Gastrocnemius medialis (tissue), 4 donors: ENCODE measurements at regions not wholly inside any gene's neighbourhood (a gene's known extent, or its start where the extent isn't known, plus 50 kb on each side); places are given as distances from the start of the nearest gene placed in this dataset.

Experiments
- ATAC-seq, 2 donors: fragments of 150-250 bp; one replicate each; pipeline ENCODE4 v1.9.1; 2016
- DNase-seq, 2 donors: peaks; one replicate each; pipeline ENCODE4 v3.0.0-alpha.2; 2019
- H3K27ac ChIP-seq, 4 donors: fragments of 200-600 bp; sonication (generic); 1 replicate in 1 of 4; 2 replicates in 3 of 4; pipeline ENCODE4 v1.5.1; 2016 to 2018; ENCODE audit warnings: mild to moderate bottlenecking in 2 of 4, moderate library complexity in 1 of 4
- H3K27me3 ChIP-seq, 3 donors: fragments of 200-600 bp; sonication (generic) in 2 of 3; 1 replicate in 1 of 3; 2 replicates in 2 of 3; pipeline versions ENCODE4 v1.5.1 to v1.6.0; 2016 to 2019; ENCODE audit warnings: mild to moderate bottlenecking in 1 of 3, moderate library complexity in 1 of 3
- H3K36me3 ChIP-seq, 2 donors: fragments of 200-600 bp; sonication (generic) in 1 of 2; one replicate each; pipeline ENCODE4 v1.5.1; 2017 to 2018
- H3K4me1 ChIP-seq, 2 donors: fragments of 200-600 bp; sonication (generic) in 1 of 2; one replicate each; pipeline ENCODE4 v1.5.1; 2016 to 2017; ENCODE audit warnings: mild to moderate bottlenecking in 2 of 2
- H3K4me3 ChIP-seq, 4 donors: fragments of 200-600 bp; sonication (generic) in 3 of 4; 1 replicate in 1 of 4; 2 replicates in 3 of 4; pipeline ENCODE4 v1.5.1; 2016 to 2019; ENCODE audit warnings: mild to moderate bottlenecking in 2 of 4
- H3K9me3 ChIP-seq, 3 donors: fragments of 200-600 bp; sonication (generic) in 2 of 3; 1 replicate in 1 of 3; 2 replicates in 2 of 3; pipeline ENCODE4 v1.5.1; 2016 to 2019
- CTCF ChIP-seq, 5 experiments: fragments of 450-650 bp in 3 of 5; fragments of 200-600 bp in 2 of 5; sonication (generic) in 2 of 5; IDR thresholded peaks in 4 of 5; conservative IDR thresholded peaks in 1 of 5; 1 replicate in 4 of 5; 2 replicates in 1 of 5; pipeline ENCODE4 v1.5.1; 2016 to 2019; ENCODE audit warnings: antibody characterized with exemption in 5 of 5, mild to moderate bottlenecking in 3 of 5, moderate library complexity in 3 of 5
- POLR2A ChIP-seq, 2 donors: fragments of 450-650 bp; IDR thresholded peaks; one replicate each; pipeline ENCODE4 v1.6.1; 2017; ENCODE audit warnings: antibody characterized with exemption in 2 of 2, mild to moderate bottlenecking in 2 of 2, moderate library complexity in 2 of 2
- in situ Hi-C, 4 donors: fragments of 200-750 bp; cut with MboI; loops; one replicate each; pipeline versions ENCODE4 v1.15.0 to v1.8.0; 2017; ENCODE audit warnings: low sequenced_read_pairs in 4 of 4
- intact Hi-C: fragments of 100-400 bp; cut with DNase I; formaldehyde crosslinking; loops from one replicate; pipeline ENCODE4 v1.15.1; 2023; ENCODE audit warnings: low total_unique reads

DNA sequence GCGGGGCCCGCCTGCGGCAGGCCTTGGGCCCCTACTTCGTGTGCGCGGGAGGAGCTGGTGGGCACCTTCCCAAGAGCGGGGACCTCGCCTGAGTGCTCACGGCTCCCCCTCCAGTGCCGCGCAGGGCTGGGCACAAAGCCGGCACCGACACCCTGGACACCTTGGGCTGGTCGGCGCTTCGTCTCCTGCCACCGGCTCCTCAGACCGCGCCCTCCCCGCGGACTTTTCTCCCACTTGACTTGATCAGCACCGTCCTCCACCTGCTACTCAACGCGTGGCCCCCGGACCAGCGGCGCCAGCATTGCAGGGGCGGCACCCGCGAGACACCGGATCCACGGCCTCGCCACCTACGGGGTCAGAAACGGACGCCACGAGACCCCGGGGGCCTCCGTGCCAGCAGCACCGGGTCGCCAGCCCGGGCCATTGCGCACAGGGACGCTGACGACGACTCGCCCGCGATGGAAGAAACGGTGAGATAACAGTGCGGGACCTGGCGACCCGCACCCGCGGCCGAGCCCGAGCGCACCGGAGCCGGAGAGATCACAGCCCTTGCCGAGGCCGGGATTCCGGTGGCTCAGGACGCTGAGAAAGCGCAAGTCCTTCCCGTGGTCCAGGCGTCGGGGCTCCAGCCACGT, 154.2 kb downstream of the DLL1 start:
- no peaks in the 10 kb centered on the region for H3K27me3 ChIP-seq
- no peaks in the 10 kb centered on the region for H3K9me3 ChIP-seq
- in situ Hi-C loops (no loop called here), intact Hi-C loops (no loop called here)
- peak in 1 of 2 donors; percentile 5 for DNase-seq
- H3K4me3 ChIP-seq: peak overlapping the region in 2 of 4 donors; percentile 5 to 33
- H3K36me3 ChIP-seq: no peaks in the 10 kb centered on the region
- peaks cover 16 to 17% of the 10 kb centered on the region in 2 donors for H3K4me1 ChIP-seq
- no peak for TF ChIP-seq POLR2A (IDR thresholded peaks at IDR 0.05)
- TF ChIP-seq CTCF (IDR thresholded peaks at IDR 0.05 in 4 of 5, conservative IDR thresholded peaks at IDR 0.05 in 1 of 5): no peak
- H3K27ac ChIP-seq: peak overlapping the region; percentile 68 to 85 (median 78)
- ATAC-seq: no peak

DNA sequence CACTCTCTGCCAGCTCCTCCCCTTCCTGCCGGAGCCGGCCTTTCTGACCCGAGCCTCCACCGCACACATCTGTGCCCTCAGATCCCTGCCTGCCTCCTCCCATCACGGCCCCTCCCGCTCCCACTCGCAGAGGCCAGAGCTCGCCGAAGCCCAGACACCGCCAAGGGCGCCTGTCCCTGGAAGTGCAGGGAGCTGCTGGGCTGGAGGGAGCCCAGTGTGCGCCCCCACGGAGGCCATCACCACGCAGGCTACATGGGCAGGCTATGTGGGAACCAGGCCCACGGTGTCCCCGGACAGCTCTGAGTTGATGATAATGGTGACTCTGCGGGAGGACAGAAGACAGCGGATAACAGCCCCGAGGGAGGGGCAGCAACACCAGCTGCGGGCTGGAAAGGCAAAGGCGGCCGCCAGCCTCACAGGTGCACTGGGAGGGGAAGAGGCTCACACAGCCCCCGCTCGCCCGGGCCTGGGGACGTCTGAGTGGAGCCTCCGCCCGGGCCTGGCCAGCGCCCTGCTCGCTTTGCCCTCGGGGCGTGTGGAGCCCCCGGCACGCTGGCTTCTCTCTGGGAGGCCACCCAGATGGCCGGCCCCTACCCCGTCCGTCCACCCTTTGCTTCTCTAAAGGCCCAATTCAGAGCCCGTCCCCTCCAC, 154.9 kb downstream of the DLL1 start:
- H3K4me3 ChIP-seq: peak overlapping the region in 2 of 4 donors; percentile 9 to 33
- peak overlapping the region; percentile 38 to 85 (median 78) for H3K27ac ChIP-seq
- H3K27me3 ChIP-seq: no peaks in the 10 kb centered on the region
- intact Hi-C loops (no loop called here), in situ Hi-C loops (no loop called here)
- TF ChIP-seq POLR2A (IDR thresholded peaks at IDR 0.05): peak in 1 of 2 donors; percentile 33
- no peak for TF ChIP-seq CTCF (IDR thresholded peaks at IDR 0.05 in 4 of 5, conservative IDR thresholded peaks at IDR 0.05 in 1 of 5)
- H3K4me1 ChIP-seq: peaks cover 16 to 17% of the 10 kb centered on the region in 2 donors
- H3K36me3 ChIP-seq: no peaks in the 10 kb centered on the region
- H3K9me3 ChIP-seq: no peaks in the 10 kb centered on the region
- DNase-seq (no peak), ATAC-seq (no peak)

DNA sequence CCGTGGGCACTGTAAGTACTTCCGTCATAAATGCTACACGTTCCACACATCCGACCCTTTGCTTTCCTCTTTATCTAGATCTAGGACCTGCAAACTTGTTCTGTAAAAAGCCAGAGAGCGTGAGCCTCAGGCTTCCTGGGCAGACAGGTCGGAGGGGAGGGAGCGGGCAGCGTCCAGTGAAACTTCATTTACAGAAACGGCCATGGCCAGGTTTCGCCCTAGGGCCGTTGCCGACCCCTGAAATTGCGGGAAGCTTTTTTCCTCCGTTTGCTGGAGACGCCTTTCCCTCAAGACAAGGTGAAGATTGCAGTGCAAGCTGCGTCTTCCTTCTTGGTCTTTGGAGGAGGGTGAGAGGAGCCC, 155.4 kb downstream of the DLL1 start:
- peak overlapping the region in 2 of 4 donors; percentile 72 to 85 for H3K27ac ChIP-seq
- in situ Hi-C loops: no loop called here
- H3K9me3 ChIP-seq: no peaks in the 10 kb centered on the region
- H3K4me3 ChIP-seq: peak overlapping the region in 2 of 4 donors; percentile 9 to 33
- intact Hi-C loops: no loop called here
- peaks cover 16 to 17% of the 10 kb centered on the region in 2 donors for H3K4me1 ChIP-seq
- ATAC-seq (no peak), DNase-seq (no peak)
- TF ChIP-seq CTCF (IDR thresholded peaks at IDR 0.05 in 4 of 5, conservative IDR thresholded peaks at IDR 0.05 in 1 of 5): no peak
- no peak for TF ChIP-seq POLR2A (IDR thresholded peaks at IDR 0.05)
- H3K27me3 ChIP-seq: no peaks in the 10 kb centered on the region
- H3K36me3 ChIP-seq: no peaks in the 10 kb centered on the region

DNA sequence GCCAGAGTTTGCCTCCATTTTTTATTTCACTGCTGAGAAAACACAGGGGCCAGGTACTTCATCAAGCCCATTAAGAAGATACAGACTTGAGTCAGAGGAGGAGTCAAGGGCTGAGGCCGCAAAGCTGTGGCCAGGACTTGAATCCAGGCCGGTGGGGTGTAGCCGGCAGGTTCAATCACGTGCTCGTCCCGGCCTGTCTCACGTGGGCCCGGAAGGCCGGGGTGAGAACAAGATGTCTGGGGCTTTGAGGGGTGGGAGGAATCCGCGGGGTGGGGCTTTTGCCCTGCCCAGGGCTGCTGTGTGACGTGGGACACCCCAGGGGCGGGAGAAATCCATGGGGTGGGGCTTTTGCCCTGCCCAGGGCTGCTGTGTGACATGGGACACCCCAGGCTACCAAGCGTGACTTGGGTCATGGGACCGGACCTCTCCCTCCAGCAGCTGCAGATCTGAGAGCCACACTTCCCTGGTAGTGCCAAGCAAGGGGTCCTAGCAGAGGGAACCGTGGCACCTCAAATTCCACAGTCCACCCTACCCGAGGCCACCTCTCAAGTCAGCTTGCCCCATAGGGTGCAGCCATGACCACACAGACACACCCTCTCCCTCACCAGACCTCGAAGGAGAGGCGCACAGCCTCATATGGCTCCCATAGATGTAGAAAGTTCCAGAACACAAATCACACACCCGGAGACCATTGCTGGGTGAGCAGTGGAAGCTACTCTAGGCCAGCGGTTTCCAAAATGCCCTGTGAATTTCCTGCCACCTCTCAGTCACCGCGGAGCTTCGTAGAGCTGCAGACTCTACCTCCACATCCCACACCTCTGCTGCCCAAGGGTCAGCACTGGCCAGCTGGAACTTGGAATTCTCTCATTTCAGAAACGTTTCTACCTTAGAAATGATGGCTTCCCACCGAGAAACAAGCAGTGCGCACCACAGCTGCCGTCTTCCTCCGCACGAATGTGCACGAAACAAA, 156.1 kb downstream of the DLL1 start:
- intact Hi-C loops: no loop called here
- TF ChIP-seq CTCF (IDR thresholded peaks at IDR 0.05 in 4 of 5, conservative IDR thresholded peaks at IDR 0.05 in 1 of 5) (no peak), POLR2A (IDR thresholded peaks at IDR 0.05) (no peak)
- ATAC-seq: no peak
- H3K4me3 ChIP-seq: peak overlapping the region in 1 of 4 donors; percentile 33
- H3K4me1 ChIP-seq: peaks cover 20% of the 10 kb centered on the region in 2 donors
- no peak for DNase-seq
- no peaks in the 10 kb centered on the region for H3K36me3 ChIP-seq
- no peak overlapping the region for H3K27ac ChIP-seq
- in situ Hi-C loops: no loop called here
- no peaks in the 10 kb centered on the region for H3K27me3 ChIP-seq
- H3K9me3 ChIP-seq: no peaks in the 10 kb centered on the region
